Spleen (tissue), 11 donors: ENCODE measurements at regions not wholly inside any gene's neighbourhood (a gene's known extent, or its start where the extent isn't known, plus 50 kb on each side); places are given as distances from the start of the nearest gene placed in this dataset.
"Not testable (repeated sequence)": the region's sequence is repeated elsewhere in the genome, so short reads cannot be mapped to it uniquely, and the experiment has no call there.

Source experiments
- DNase-seq: peaks from one replicate; pipeline ENCODE4 v3.0.0-alpha.2; 2020
- H3K27ac ChIP-seq, 8 donors: fragments of 200-600 bp; sonication (generic) in 7 of 8; 1 replicate in 4 of 8; 2 replicates in 4 of 8; pipeline versions ENCODE4 v1.5.0 to v1.8.0; 2016 to 2021; ENCODE audit warnings: inconsistent platforms in 4 of 8, mild to moderate bottlenecking in 4 of 8, moderate library complexity in 1 of 8
- H3K27me3 ChIP-seq, 7 donors: fragments of 200-600 bp; sonication (generic) in 6 of 7; replicated peaks in 1 of 7; 1 replicate in 4 of 7; 2 replicates in 3 of 7; pipeline versions ENCODE4 v1.5.0 to v1.8.0; 2016 to 2021; ENCODE audit warnings: inconsistent platforms in 3 of 7, mild to moderate bottlenecking in 1 of 7
- H3K36me3 ChIP-seq, 6 donors: fragments of 200-600 bp; sonication (generic) in 5 of 6; 1 replicate in 4 of 6; 2 replicates in 2 of 6; pipeline versions ENCODE4 v1.5.0 to v1.8.0; 2016 to 2021; ENCODE audit warnings: inconsistent platforms in 2 of 6
- H3K4me1 ChIP-seq, 6 donors: fragments of 200-600 bp; sonication (generic) in 5 of 6; 1 replicate in 3 of 6; 2 replicates in 3 of 6; pipeline versions ENCODE4 v1.5.0 to v1.8.0; 2016 to 2021; ENCODE audit warnings: inconsistent platforms in 3 of 6
- H3K4me3 ChIP-seq, 8 donors: fragments of 200-600 bp; sonication (generic) in 7 of 8; 1 replicate in 4 of 8; 2 replicates in 4 of 8; pipeline versions ENCODE4 v1.5.0 to v1.8.0; 2016 to 2021; ENCODE audit warnings: inconsistent platforms in 4 of 8, mild to moderate bottlenecking in 4 of 8, moderate library complexity in 2 of 8
- H3K9me3 ChIP-seq, 8 donors: fragments of 200-600 bp; sonication (generic) in 7 of 8; 1 replicate in 4 of 8; 2 replicates in 4 of 8; pipeline versions ENCODE4 v1.5.0 to v1.8.0; 2016 to 2021; ENCODE audit warnings: inconsistent platforms in 4 of 8
- POLR2A ChIP-seq, 3 donors: fragments of 450-650 bp; IDR thresholded peaks; one replicate each; pipeline ENCODE4 v1.5.1; 2017; ENCODE audit warnings: antibody characterized with exemption in 3 of 3, mild to moderate bottlenecking in 1 of 3
- POLR2AphosphoS5 ChIP-seq, 3 donors: sonication (generic); formaldehyde crosslinking; IDR thresholded peaks; one replicate each; pipeline ENCODE4 v1.5.1; 2017; ENCODE audit warnings: antibody characterized with exemption in 3 of 3
- WGBS, 5 donors: extraction: QIAGEN DNeasy Blood & Tissue Kit in 3 of 5; methylation state at CpG; one replicate each; pipeline versions ENCODE4 v1.1.5 to v1.1.7; 2013 to 2018; 5-methylcytosine and 5-hydroxymethylcytosine counted together
- intact Hi-C: fragments of 100-400 bp; cut with DNase I; formaldehyde crosslinking; loops from one replicate; pipeline ENCODE4 v1.15.0; 2023; ENCODE audit warnings: low total_unique reads
- TF ChIP-seq, protein P1 (sequence below), 11 experiments: fragments of 200-600 bp in 7 of 11; fragments of 450-650 bp in 4 of 11; sonication (generic) in 4 of 11; IDR thresholded peaks in 8 of 11; conservative IDR thresholded peaks in 3 of 11; 1 replicate in 7 of 11; 2 replicates in 4 of 11; pipeline versions ENCODE4 v1.4.0 to v1.8.0; 2016 to 2021; ENCODE audit warnings: antibody characterized with exemption in 11 of 11, inconsistent platforms in 4 of 11, mild to moderate bottlenecking in 1 of 11
- donor health status: healthy with polysubstance abuse.
- donor health status: DM: no; HTN: no; CAD: no; lungs with moderate emphysema.
- donor health status: DM: no; HTN: no; CAD: no.
- donor health status: Bipolar disorder and iron deficiency.
- donor health status: healthy.
- donor health status: DM: no; HTN: no; CAD: no.
- donor health status: DM: yes; HTN: yes; CAD: no.

DNA sequence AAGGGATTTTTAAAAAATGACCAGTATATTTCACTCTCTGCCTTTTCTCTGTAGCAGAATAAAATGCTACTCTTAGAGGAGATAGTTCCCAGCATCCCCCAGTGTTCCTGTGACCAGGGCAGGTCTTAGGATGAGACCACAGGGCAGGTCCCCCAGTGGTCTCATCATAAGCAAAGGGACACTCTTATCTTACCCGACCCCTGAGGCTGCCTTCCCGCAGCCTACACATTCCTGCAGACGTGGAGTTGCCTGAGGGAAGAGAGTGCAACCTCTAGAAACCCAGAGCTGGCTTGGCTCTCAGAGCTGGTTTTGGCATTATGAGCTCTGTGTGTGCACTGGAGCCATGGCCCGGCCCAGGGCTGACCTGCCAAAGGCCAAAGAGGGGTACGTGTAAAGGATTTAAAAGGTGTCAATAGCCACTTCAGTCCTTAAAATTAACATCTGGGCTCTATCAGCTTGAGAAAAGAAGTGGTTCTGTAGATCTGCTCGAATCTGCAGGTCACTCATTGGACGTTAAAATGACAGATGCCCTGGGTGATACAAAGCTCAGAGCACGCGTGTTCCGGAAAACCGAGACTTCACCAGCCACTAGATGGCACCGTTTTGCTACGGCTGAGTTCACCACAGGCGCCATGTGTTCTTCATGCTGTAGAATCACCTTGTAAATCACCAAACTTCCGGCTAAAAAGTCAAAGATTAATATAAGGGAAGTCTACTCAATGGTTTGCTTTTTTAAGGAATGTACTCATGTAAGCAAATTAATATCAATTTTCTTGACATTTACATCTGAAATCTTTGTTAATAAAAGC is 60.4 kb upstream of the GPR31 start:
- intact Hi-C loops, result not testable (repeated sequence)
- TF ChIP-seq, protein P1, sequence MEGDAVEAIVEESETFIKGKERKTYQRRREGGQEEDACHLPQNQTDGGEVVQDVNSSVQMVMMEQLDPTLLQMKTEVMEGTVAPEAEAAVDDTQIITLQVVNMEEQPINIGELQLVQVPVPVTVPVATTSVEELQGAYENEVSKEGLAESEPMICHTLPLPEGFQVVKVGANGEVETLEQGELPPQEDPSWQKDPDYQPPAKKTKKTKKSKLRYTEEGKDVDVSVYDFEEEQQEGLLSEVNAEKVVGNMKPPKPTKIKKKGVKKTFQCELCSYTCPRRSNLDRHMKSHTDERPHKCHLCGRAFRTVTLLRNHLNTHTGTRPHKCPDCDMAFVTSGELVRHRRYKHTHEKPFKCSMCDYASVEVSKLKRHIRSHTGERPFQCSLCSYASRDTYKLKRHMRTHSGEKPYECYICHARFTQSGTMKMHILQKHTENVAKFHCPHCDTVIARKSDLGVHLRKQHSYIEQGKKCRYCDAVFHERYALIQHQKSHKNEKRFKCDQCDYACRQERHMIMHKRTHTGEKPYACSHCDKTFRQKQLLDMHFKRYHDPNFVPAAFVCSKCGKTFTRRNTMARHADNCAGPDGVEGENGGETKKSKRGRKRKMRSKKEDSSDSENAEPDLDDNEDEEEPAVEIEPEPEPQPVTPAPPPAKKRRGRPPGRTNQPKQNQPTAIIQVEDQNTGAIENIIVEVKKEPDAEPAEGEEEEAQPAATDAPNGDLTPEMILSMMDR (IDR thresholded peaks at IDR 0.05 in 8 of 11, conservative IDR thresholded peaks at IDR 0.05 in 3 of 11), result peak in 7 of 11 experiments; percentile 9 to 58 (median 16)

DNA sequence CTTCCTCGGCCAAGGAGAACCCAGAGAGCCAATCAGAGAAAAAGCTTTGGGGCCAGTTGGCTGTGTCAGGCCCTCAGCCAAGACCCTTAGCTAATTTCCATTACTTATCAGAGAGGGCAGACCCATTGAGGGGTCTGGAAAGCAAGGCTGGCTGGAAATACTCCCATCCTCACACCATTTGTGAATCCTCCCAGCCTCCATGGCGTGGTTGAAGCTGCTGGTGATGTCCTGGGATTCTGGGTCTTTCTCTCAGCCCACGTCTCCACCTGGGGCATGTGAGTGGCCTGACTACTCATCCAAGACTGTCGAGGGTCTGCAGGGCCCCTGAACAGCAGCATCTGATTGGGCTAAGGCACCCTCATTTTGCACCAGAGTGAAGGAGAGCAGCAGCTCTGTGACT is 61.3 kb upstream of the GPR31 start:
- WGBS, 5 donors, result 79 to 87% (median 83%) methylated on average over 2 to 4 of the region's 4 CpGs
- H3K9me3 ChIP-seq, H3K27ac ChIP-seq, intact Hi-C loops, H3K36me3 ChIP-seq, H3K4me3 ChIP-seq, DNase-seq, H3K4me1 ChIP-seq, H3K27me3 ChIP-seq: not testable (repeated sequence)

More for the DNA sequence above, 60.4 kb upstream of the GPR31 start:
- not testable (repeated sequence) for H3K27ac ChIP-seq, H3K27me3 ChIP-seq, H3K9me3 ChIP-seq, H3K36me3 ChIP-seq, H3K4me1 ChIP-seq, DNase-seq, H3K4me3 ChIP-seq
- WGBS, 5 donors, result 17 to 34% (median 20%) methylated on average over 6 to 13 of the region's 15 CpGs

DNA sequence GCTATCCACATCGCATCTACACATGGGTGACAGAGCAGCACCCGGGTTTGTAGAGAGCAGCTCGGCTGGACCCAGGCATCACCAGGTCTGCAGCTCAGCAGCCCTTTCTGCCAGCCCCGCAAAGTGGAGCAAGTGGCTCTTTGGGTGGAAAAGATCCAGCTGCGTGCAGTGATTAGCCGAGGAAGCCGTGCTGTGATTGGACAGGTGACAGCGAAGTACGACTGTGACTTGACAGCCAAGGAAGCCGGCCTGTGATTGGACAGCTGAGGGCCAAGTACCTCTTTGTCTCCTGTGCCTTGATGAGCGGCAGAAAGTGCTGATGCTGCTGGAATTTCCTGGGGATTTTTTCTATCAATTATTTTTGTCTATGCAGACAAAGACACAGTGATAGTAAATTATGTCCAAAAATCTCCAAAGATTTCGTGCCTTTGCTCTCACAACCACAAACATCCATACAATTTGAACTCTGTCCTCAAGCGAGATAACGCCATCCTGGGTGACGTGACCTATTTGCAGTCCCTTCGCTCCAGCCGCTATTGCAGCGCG is 62.3 kb upstream of the GPR31 start:
- no peaks in the 10 kb centered on the region for H3K27me3 ChIP-seq
- H3K27ac ChIP-seq, result no peak overlapping the region
- no peak overlapping the region for H3K4me3 ChIP-seq
- WGBS, 5 donors, result 75 to 83% (median 80%) methylated on average over 19 of the region's 19 CpGs
- TF ChIP-seq, protein P1 (IDR thresholded peaks at IDR 0.05 in 8 of 11, conservative IDR thresholded peaks at IDR 0.05 in 3 of 11), result no peak
- TF ChIP-seq POLR2AphosphoS5 (IDR thresholded peaks at IDR 0.05), result no peak
- TF ChIP-seq POLR2A (IDR thresholded peaks at IDR 0.05), result no peak
- no peaks in the 10 kb centered on the region for H3K4me1 ChIP-seq
- no peak for DNase-seq
- no peaks in the 10 kb centered on the region for H3K36me3 ChIP-seq
- no peaks in the 10 kb centered on the region for H3K9me3 ChIP-seq
- intact Hi-C loops, result loop anchor here (10.0 kb wide), 1 partner anchor 75 kb away; the partner anchor contains the start of gene UNC93A

DNA sequence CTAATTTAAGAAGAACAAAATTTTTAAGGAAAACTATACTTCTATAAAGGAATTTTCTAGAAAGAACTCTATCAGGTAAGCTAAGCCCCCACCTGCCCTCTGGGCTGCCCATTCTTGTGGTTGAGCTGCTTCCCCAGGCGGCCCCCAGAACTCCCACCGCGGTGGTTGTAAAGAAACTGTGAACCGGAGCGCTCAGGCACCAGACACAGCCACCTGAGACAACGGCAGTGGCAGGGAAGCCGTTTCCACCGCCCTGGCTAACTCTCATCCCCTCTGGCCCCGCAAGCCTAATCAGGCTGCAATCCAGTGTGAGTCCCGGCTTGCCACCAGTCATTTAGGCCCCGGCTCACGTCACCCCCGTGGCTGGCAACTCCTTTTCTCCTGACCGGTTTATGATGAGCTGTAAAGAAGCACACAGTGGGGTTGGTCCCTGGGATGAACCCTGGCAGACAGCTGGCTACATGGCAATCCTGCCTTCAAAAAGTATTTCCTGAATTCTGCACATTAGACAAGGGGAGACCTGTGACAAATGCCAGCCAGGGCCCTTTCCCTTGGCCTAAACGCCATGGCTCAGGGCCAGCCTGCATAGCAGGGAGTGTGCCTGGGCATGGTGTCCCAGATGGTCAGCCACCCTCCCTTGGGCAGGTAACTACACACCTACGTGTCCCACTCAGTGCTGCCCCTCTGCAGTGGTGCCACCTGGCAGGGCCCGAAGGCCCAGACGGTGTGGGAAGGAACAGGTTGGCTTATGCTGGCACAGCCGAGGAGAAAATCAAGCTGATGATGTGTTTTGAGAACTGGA is 63.8 kb upstream of the GPR31 start:
- Histone ChIP-seq H3K9me3 (no peaks in the 10 kb centered on the region), H3K27me3 (peaks cover 0 to under 1% (median 0%) of the 10 kb centered on the region in 7 donors), H3K36me3 (no peaks in the 10 kb centered on the region), H3K4me1 (no peaks in the 10 kb centered on the region), H3K27ac (no peak overlapping the region), H3K4me3 (no peak overlapping the region)
- no peak for TF ChIP-seq POLR2A (IDR thresholded peaks at IDR 0.05)
- TF ChIP-seq POLR2AphosphoS5 (IDR thresholded peaks at IDR 0.05), result no peak
- TF ChIP-seq, protein P1 (IDR thresholded peaks at IDR 0.05 in 8 of 11, conservative IDR thresholded peaks at IDR 0.05 in 3 of 11), result no peak
- intact Hi-C loops, result loop anchor here (10.0 kb wide), 1 partner anchor 73 kb away; the partner anchor contains the start of gene UNC93A
- 71 to 85% (median 79%) methylated on average over 17 to 19 of the region's 19 CpGs for WGBS, 5 donors
- DNase-seq, result no peak

DNA sequence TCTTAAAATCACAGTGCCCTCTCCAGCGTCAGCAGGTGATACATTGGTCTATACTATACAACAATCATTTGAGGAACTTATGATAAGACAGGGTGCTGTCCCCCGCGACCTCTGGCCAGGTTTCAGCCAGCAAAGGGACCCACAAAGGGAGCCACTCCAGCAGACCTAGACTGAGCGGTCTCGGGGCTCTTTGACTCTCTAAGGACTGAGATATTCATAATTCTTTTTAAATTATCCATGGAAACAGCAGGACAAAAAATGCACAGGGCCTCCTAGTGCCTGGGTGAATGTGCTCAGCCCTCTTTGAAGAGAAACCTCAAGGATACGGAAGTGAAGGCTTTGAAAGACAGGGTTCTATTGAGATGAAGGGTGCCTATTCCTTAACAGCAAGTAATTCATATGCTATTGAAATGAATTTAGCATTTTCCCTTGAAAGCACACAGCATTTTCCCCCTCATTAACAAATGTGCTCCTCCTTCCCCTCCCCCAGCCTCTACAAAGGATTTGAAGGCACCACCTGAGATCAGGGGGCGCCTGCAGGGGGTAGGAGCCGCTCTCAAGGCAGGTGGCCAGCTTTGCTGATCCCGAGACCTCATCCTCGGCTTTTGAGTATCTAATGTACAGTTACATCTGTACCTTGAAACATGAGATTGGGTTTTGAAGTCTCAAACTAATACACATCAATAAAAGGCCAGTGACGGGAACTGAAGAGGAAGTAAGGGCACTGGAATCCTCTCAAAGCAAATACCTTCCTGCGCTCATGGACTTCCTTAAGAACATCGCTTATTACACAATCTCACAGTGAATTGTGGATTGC is 65.3 kb upstream of the UNC93A start:
- DNase-seq, result not testable (repeated sequence)

More for the DNA sequence above, 65.3 kb upstream of the UNC93A start:
- H3K27ac ChIP-seq, H3K9me3 ChIP-seq, H3K4me3 ChIP-seq, H3K36me3 ChIP-seq, H3K4me1 ChIP-seq: not testable (repeated sequence)
- WGBS, 5 donors, result 59 to 65% (median 64%) methylated on average over 10 to 13 of the region's 13 CpGs
- peaks cover 0 to 31% (median 0%) of the 10 kb centered on the region in 7 donors for H3K27me3 ChIP-seq
- intact Hi-C loops, result loop anchor here (10.0 kb wide), 1 partner anchor 69 kb away; the partner anchor contains the start of gene UNC93A
